PC-9 (cell line): ENCODE measurements at regions not wholly inside any gene's neighbourhood (a gene's known extent, or its start where the extent isn't known, plus 50 kb on each side); places are given as distances from the start of the nearest gene placed in this dataset.

Source experiments
- BruUV-seq: library from RNA; stranded (reverse); fragments of 400-500 nt; replicated peaks from 2 replicates; lab custom pipeline; 2021; lab: Mats Ljungman, UMichigan
- CTCF ChIA-PET: fragments of 300-600 bp; sonication (Branson Sonifier 250); formaldehyde crosslinking; loops from one replicate; lab custom pipeline; 2022; ENCODE audit warnings: antibody characterized with exemption; lab: Charles Lee
- POLR2A ChIA-PET: fragments of 300-600 bp; sonication (Branson Sonifier 250); formaldehyde crosslinking; loops from one replicate; lab custom pipeline; 2022; ENCODE audit warnings: antibody characterized with exemption; ENCODE audit not compliant: unreplicated experiment; lab: Charles Lee
- DNase-seq, 2 experiments: peaks; one replicate each; pipeline versions ENCODE4 v3.0.0 to v3.0.0-alpha.2; 2015 to 2022; ENCODE audit warnings: mixed read lengths in 1 of 2
- H2AFZ ChIP-seq: fragments of 200-600 bp; sonication (generic); 2 replicates; pipeline ENCODE4 v1.8.1; 2017; ENCODE audit warnings: antibody characterized with exemption
- H3F3A ChIP-seq: fragments of 200-600 bp; sonication (generic); 2 replicates; pipeline ENCODE4 v1.8.1; 2017; ENCODE audit warnings: antibody characterized with exemption, mild to moderate bottlenecking, low read depth; ENCODE audit not compliant: insufficient read depth
- H3K27ac ChIP-seq: fragments of 200-600 bp; sonication (generic); 2 replicates; pipeline ENCODE4 v1.6.1; 2016; ENCODE audit warnings: mixed run types
- H3K27me3 ChIP-seq: fragments of 200-600 bp; sonication (generic); 2 replicates; pipeline ENCODE4 v1.6.1; 2016; ENCODE audit warnings: low read depth, mixed run types; ENCODE audit not compliant: insufficient read depth
- H3K36me3 ChIP-seq: fragments of 200-600 bp; sonication (generic); 2 replicates; pipeline ENCODE4 v1.6.1; 2016; ENCODE audit warnings: low read depth, mixed run types
- H3K4me1 ChIP-seq: fragments of 200-600 bp; sonication (generic); replicated peaks from 2 replicates; pipeline ENCODE4 v1.6.1; 2016; ENCODE audit warnings: mixed run types; ENCODE audit not compliant: insufficient read depth
- H3K4me2 ChIP-seq: fragments of 200-600 bp; sonication (generic); 2 replicates; pipeline ENCODE4 v1.6.1; 2017; ENCODE audit warnings: mixed run types
- H3K4me3 ChIP-seq: fragments of 200-600 bp; sonication (generic); 2 replicates; pipeline ENCODE4 v1.6.1; 2016; ENCODE audit warnings: mixed run types
- H3K79me2 ChIP-seq: fragments of 200-600 bp; sonication (generic); 2 replicates; pipeline ENCODE4 v1.6.1; 2017; ENCODE audit warnings: low read depth, mixed run types
- H3K9me2 ChIP-seq: fragments of 200-600 bp; sonication (generic); 2 replicates; pipeline ENCODE4 v1.8.1; 2017; ENCODE audit warnings: mild to moderate bottlenecking; ENCODE audit not compliant: insufficient read depth
- H3K9me3 ChIP-seq: fragments of 200-600 bp; sonication (generic); 2 replicates; pipeline ENCODE4 v1.8.1; 2016; ENCODE audit warnings: low read depth; ENCODE audit not compliant: insufficient read depth
- H4K20me1 ChIP-seq: fragments of 200-600 bp; sonication (generic); 2 replicates; pipeline ENCODE4 v1.8.1; 2017; ENCODE audit not compliant: insufficient read depth
- CTCF ChIP-seq: fragments of 200-600 bp; sonication (generic); conservative IDR thresholded peaks from 2 replicates; pipeline ENCODE4 v1.6.1; 2017; ENCODE audit warnings: mixed run types, antibody characterized with exemption, mild to moderate bottlenecking, moderate library complexity
- EZH2 ChIP-seq: fragments of 200-600 bp; sonication (generic); IDR thresholded peaks from 2 replicates; pipeline ENCODE4 v1.8.0; 2017; ENCODE audit warnings: antibody characterized with exemption, low read depth
- intact Hi-C: fragments of 100-400 bp; cut with micrococcal nuclease; formaldehyde crosslinking; loops from one replicate; pipeline ENCODE4 v1.10.0; 2022; ENCODE audit not compliant: unreplicated experiment

- H3K79me2 ChIP-seq, result no peaks in the 10 kb centered on the region
- no peak overlapping the region for H3K4me2 ChIP-seq
- H3F3A ChIP-seq, result no peaks in the 10 kb centered on the region
- H3K9me3 ChIP-seq, result no peaks in the 10 kb centered on the region
- H4K20me1 ChIP-seq, result no peaks in the 10 kb centered on the region
- no peak for DNase-seq
- no peak overlapping the region for H2AFZ ChIP-seq
- H3K27ac ChIP-seq, result no peak overlapping the region
- POLR2A ChIA-PET, result no interaction called here
- H3K9me2 ChIP-seq, result no peaks in the 10 kb centered on the region
- no peak overlapping the region for H3K4me3 ChIP-seq
- CTCF ChIA-PET, result no interaction called here
- TF ChIP-seq CTCF, result no peak
- TF ChIP-seq EZH2, result no peak
- H3K27me3 ChIP-seq, result no peaks in the 10 kb centered on the region
- intact Hi-C loops, result no loop called here
- no TSS peak for BruUV-seq
- H3K4me1 ChIP-seq, result no peaks in the 10 kb centered on the region
- H3K36me3 ChIP-seq, result no peaks in the 10 kb centered on the region
Observed at GRCh38 chr3:102094506-102094905, 245.2 kb downstream of the NFKBIZ start.

GRCh38 chr3:102095383-102095782 is 246.1 kb downstream of the NFKBIZ start:
- Histone ChIP-seq H3K9me3 (no peaks in the 10 kb centered on the region), H2AFZ (no peak overlapping the region), H3K36me3 (no peaks in the 10 kb centered on the region), H3F3A (no peaks in the 10 kb centered on the region), H3K79me2 (no peaks in the 10 kb centered on the region), H3K4me1 (no peaks in the 10 kb centered on the region), H4K20me1 (no peaks in the 10 kb centered on the region), H3K9me2 (no peaks in the 10 kb centered on the region), H3K27me3 (no peaks in the 10 kb centered on the region), H3K4me3 (no peak overlapping the region), H3K27ac (no peak overlapping the region), H3K4me2 (no peak overlapping the region)
- CTCF ChIA-PET, result interaction anchor here (0.6 kb wide), 1 partner anchor 779 kb away, joined by 3 read pairs; no protein-coding TSS in a partner anchor
- no TSS peak for BruUV-seq
- no peak for DNase-seq
- TF ChIP-seq CTCF, result no peak
- no peak for TF ChIP-seq EZH2
- intact Hi-C loops, result no loop called here
- POLR2A ChIA-PET, result interaction anchor here (0.6 kb wide), 1 partner anchor 129 kb away, joined by 4 read pairs; no protein-coding TSS in a partner anchor

- DNase-seq, result no peak
- BruUV-seq, result no TSS peak
- Histone ChIP-seq H3K4me2 (no peak overlapping the region), H3K4me1 (no peaks in the 10 kb centered on the region), H4K20me1 (no peaks in the 10 kb centered on the region), H3K9me2 (no peaks in the 10 kb centered on the region), H3K4me3 (no peak overlapping the region), H3K27me3 (no peaks in the 10 kb centered on the region), H3F3A (no peaks in the 10 kb centered on the region), H3K27ac (no peak overlapping the region), H2AFZ (no peak overlapping the region), H3K79me2 (no peaks in the 10 kb centered on the region), H3K9me3 (no peaks in the 10 kb centered on the region), H3K36me3 (no peaks in the 10 kb centered on the region)
- intact Hi-C loops, result no loop called here
- ChIA-PET POLR2A (interaction anchor here (0.6 kb wide), 1 partner anchor 129 kb away, joined by 4 read pairs; no protein-coding TSS in a partner anchor), CTCF (interaction anchor here (0.6 kb wide), 1 partner anchor 778 kb away, joined by 3 read pairs; no protein-coding TSS in a partner anchor)
- TF ChIP-seq EZH2 (no peak), CTCF (no peak)
Observed at GRCh38 chr3:102096066-102096465, 246.8 kb downstream of the NFKBIZ start.
